H9 (cell line): ENCODE measurements at regions not wholly inside any gene's neighbourhood (a gene's known extent, or its start where the extent isn't known, plus 50 kb on each side); places are given as distances from the start of the nearest gene placed in this dataset.

ENCODE experiments used
- DNase-seq: peaks from one replicate; pipeline ENCODE4 v3.0.0-alpha.2; 2017
- H2AFZ ChIP-seq: one replicate; pipeline ENCODE4 v1.6.1; 2013; ENCODE audit warnings: mild to moderate bottlenecking, low read length, control low read depth, moderate library complexity
- H2AK5ac ChIP-seq: 2 replicates; pipeline ENCODE4 v1.6.1; 2013; ENCODE audit warnings: low read length, control low read depth, mixed read lengths; ENCODE audit not compliant: insufficient read length
- H2BK120ac ChIP-seq: one replicate; pipeline ENCODE4 v1.6.1; 2013; ENCODE audit warnings: low read depth, mild to moderate bottlenecking, low read length, control low read depth, inconsistent platforms; ENCODE audit not compliant: poor library complexity, severe bottlenecking
- H2BK12ac ChIP-seq: 2 replicates; pipeline ENCODE4 v1.6.1; 2013; ENCODE audit warnings: low read length, control low read depth, mixed read lengths, low read depth; ENCODE audit not compliant: insufficient read length
- H2BK15ac ChIP-seq: 2 replicates; pipeline ENCODE4 v1.6.1; 2013; ENCODE audit warnings: low read depth, low read length, control low read depth
- H2BK20ac ChIP-seq: one replicate; pipeline ENCODE4 v1.6.1; 2013; ENCODE audit warnings: low read depth, mild to moderate bottlenecking, low read length, control low read depth, inconsistent platforms; ENCODE audit not compliant: poor library complexity, severe bottlenecking
- H2BK5ac ChIP-seq: 2 replicates; pipeline ENCODE4 v1.6.1; 2013; ENCODE audit warnings: low read length, control low read depth, mixed read lengths; ENCODE audit not compliant: insufficient read length
- H3K14ac ChIP-seq: 2 replicates; pipeline ENCODE4 v1.6.1; 2013; ENCODE audit warnings: low read length, control low read depth; ENCODE audit not compliant: insufficient read depth
- H3K18ac ChIP-seq: 2 replicates; pipeline ENCODE4 v1.6.1; 2013; ENCODE audit warnings: low read depth, mild to moderate bottlenecking, mixed read lengths, low read length, control low read depth; ENCODE audit not compliant: insufficient read length
- H3K23ac ChIP-seq: 2 replicates; pipeline ENCODE4 v1.6.1; 2013; ENCODE audit warnings: low read length, control low read depth, mixed read lengths, low read depth; ENCODE audit not compliant: insufficient read length
- H3K23me2 ChIP-seq: 2 replicates; pipeline ENCODE4 v1.6.1; 2013; ENCODE audit warnings: low read depth, mild to moderate bottlenecking, mixed read lengths, low read length, control low read depth; ENCODE audit not compliant: insufficient read length, poor library complexity, severe bottlenecking
- H3K27ac ChIP-seq: 2 replicates; pipeline ENCODE4 v1.5.1; 2013; ENCODE audit warnings: low read length, control low read depth, mixed read lengths, low read depth; ENCODE audit not compliant: insufficient read length
- H3K27me3 ChIP-seq: 2 replicates; pipeline ENCODE4 v1.6.1; 2013; ENCODE audit warnings: low read length, control low read depth, inconsistent platforms; ENCODE audit not compliant: insufficient read depth
- H3K4ac ChIP-seq: 2 replicates; pipeline ENCODE4 v1.6.1; 2013; ENCODE audit warnings: low read depth, mild to moderate bottlenecking, control low read depth, inconsistent platforms, low read length, moderate library complexity
- H3K4me1 ChIP-seq: 2 replicates; pipeline ENCODE4 v1.6.1; 2013; ENCODE audit warnings: low read length, control low read depth, inconsistent platforms; ENCODE audit not compliant: insufficient read depth
- H3K4me2 ChIP-seq: 2 replicates; pipeline ENCODE4 v1.6.1; 2013; ENCODE audit warnings: low read length, control low read depth, mixed read lengths; ENCODE audit not compliant: insufficient read length, insufficient read depth
- H3K56ac ChIP-seq: 2 replicates; pipeline ENCODE4 v1.6.1; 2013; ENCODE audit warnings: low read depth, mild to moderate bottlenecking, mixed read lengths, low read length, control low read depth; ENCODE audit not compliant: insufficient read length
- H3K79me1 ChIP-seq: 2 replicates; pipeline ENCODE4 v1.6.1; 2013; ENCODE audit warnings: low read depth, mild to moderate bottlenecking, moderate library complexity, low read length, control low read depth, inconsistent platforms; ENCODE audit not compliant: insufficient read depth, poor library complexity, severe bottlenecking
- H3K79me2 ChIP-seq: 2 replicates; pipeline ENCODE4 v1.6.1; 2013; ENCODE audit warnings: low read length, control low read depth, inconsistent platforms; ENCODE audit not compliant: insufficient read depth
- H3K9ac ChIP-seq: 2 replicates; pipeline ENCODE4 v1.6.1; 2013; ENCODE audit warnings: low read length, control low read depth, mixed read lengths; ENCODE audit not compliant: insufficient read length; ENCODE audit errors: extremely low read depth
- H3K9me3 ChIP-seq: one replicate; pipeline ENCODE4 v1.6.1; 2013; ENCODE audit warnings: low read depth, low read length, inconsistent platforms; ENCODE audit not compliant: control insufficient read depth
- H3T11ph ChIP-seq: one replicate; pipeline ENCODE4 v1.6.1; 2013; ENCODE audit warnings: mild to moderate bottlenecking, low read length, control low read depth, inconsistent platforms
- H4K20me1 ChIP-seq: one replicate; pipeline ENCODE4 v1.6.1; 2013; ENCODE audit not compliant: control insufficient read depth, insufficient read length, insufficient read depth
- H4K5ac ChIP-seq: 2 replicates; pipeline ENCODE4 v1.6.1; 2013; ENCODE audit warnings: low read depth, mild to moderate bottlenecking, mixed read lengths, low read length, control low read depth; ENCODE audit not compliant: insufficient read length
- H4K8ac ChIP-seq: replicated peaks from 2 replicates; pipeline ENCODE4 v1.6.1; 2013; ENCODE audit warnings: low read length, control low read depth, mixed read lengths, low read depth; ENCODE audit not compliant: insufficient read length
- H4K91ac ChIP-seq: 2 replicates; pipeline ENCODE4 v1.6.1; 2013; ENCODE audit warnings: low read depth, mild to moderate bottlenecking, moderate library complexity, mixed read lengths, low read length, control low read depth; ENCODE audit not compliant: insufficient read length
- H3K27ac Mint-ChIP-seq, 3 experiments: 2 replicates in 2 of 3; 3 replicates in 1 of 3; pipeline ENCODE4 v1.8.0; 2020 to 2021; ENCODE audit warnings: mixed read lengths in 3 of 3, mild to moderate bottlenecking in 1 of 3, moderate library complexity in 1 of 3
- H3K27me3 Mint-ChIP-seq: 2 replicates; pipeline ENCODE4 v1.8.0; 2021; ENCODE audit warnings: low read depth, mild to moderate bottlenecking, moderate library complexity, mixed read lengths
- H3K36me3 Mint-ChIP-seq, 3 experiments: 2 replicates in 2 of 3; 3 replicates in 1 of 3; pipeline ENCODE4 v1.8.0; 2020 to 2021; ENCODE audit warnings: low read depth in 3 of 3, mixed read lengths in 3 of 3; ENCODE audit not compliant: insufficient read depth in 1 of 3
- H3K4me1 Mint-ChIP-seq, 2 experiments: 2 replicates each; pipeline ENCODE4 v1.8.0; 2020; ENCODE audit warnings: mixed read lengths in 2 of 2
- H3K4me3 Mint-ChIP-seq, 2 experiments: 2 replicates in 1 of 2; 3 replicates in 1 of 2; pipeline ENCODE4 v1.8.0; 2020 to 2021; ENCODE audit warnings: mild to moderate bottlenecking in 2 of 2, mixed read lengths in 2 of 2, moderate library complexity in 1 of 2
- H3K9me3 Mint-ChIP-seq, 2 experiments: 2 replicates in 1 of 2; 3 replicates in 1 of 2; pipeline ENCODE4 v1.8.0; 2020; ENCODE audit warnings: mild to moderate bottlenecking in 2 of 2, mixed read lengths in 2 of 2, moderate library complexity in 1 of 2
- CTCF ChIP-seq: fragments of 200-600 bp; sonication (generic); conservative IDR thresholded peaks from 3 replicates; pipeline ENCODE4 v1.8.0; 2021; ENCODE audit warnings: antibody characterized with exemption, mild to moderate bottlenecking
- WGBS: extraction: QIAGEN DNeasy Blood & Tissue Kit; methylation state at CpG from one replicate; pipeline ENCODE4 v1.1.7; 2013; ENCODE audit warnings: missing lambda C conversion rate, low lambda C conversion rate, mixed read lengths; ENCODE audit not compliant: insufficient read length; ENCODE audit errors: extremely low coverage; 5-methylcytosine and 5-hydroxymethylcytosine counted together

GRCh38 chr17:65370669-65371131 is 190.7 kb downstream of the AXIN2 start:
- Histone ChIP-seq H2AK5ac (no peak overlapping the region), H3T11ph (no peak overlapping the region), H3K23ac (no peak overlapping the region), H2BK20ac (no peak overlapping the region), H2AFZ (no peak overlapping the region), H2BK12ac (no peak overlapping the region), H3K14ac (no peak overlapping the region), H3K79me2 (no peaks in the 10 kb centered on the region), H4K20me1 (no peaks in the 10 kb centered on the region), H3K4ac (no peak overlapping the region), H3K27me3 (no peaks in the 10 kb centered on the region), H2BK5ac (no peak overlapping the region), H3K9me3 (no peaks in the 10 kb centered on the region), H3K79me1 (no peaks in the 10 kb centered on the region), H3K4me2 (no peak overlapping the region), H2BK15ac (no peak overlapping the region), H4K91ac (no peak overlapping the region), H2BK120ac (no peak overlapping the region), H3K18ac (no peak overlapping the region), H3K4me1 (no peaks in the 10 kb centered on the region), H3K27ac (no peak overlapping the region), H3K9ac (no peak overlapping the region), H4K5ac (no peak overlapping the region), H3K56ac (no peak overlapping the region), H3K23me2 (no peaks in the 10 kb centered on the region), H4K8ac (no peak overlapping the region)
- H3K27me3 Mint-ChIP-seq = no peaks in the 10 kb centered on the region
- WGBS = no CpG with 5 or more reads among the region's 15 CpGs
- peaks cover 7 to 10% of the 10 kb centered on the region in 2 experiments for H3K4me1 Mint-ChIP-seq
- no peaks in the 10 kb centered on the region; a peak in 1 of 7 replicates for H3K36me3 Mint-ChIP-seq
- H3K9me3 Mint-ChIP-seq = no peaks in the 10 kb centered on the region
- H3K27ac Mint-ChIP-seq = no peak overlapping the region
- no peak for TF ChIP-seq CTCF
- DNase-seq = no peak
- H3K4me3 Mint-ChIP-seq = no peak overlapping the region
